ENCODE measurements at regions not wholly inside any gene's neighbourhood (a gene's known extent, or its start where the extent isn't known, plus 50 kb on each side); places are given as distances from the start of the nearest gene placed in this dataset.
"Not testable (repeated sequence)": the region's sequence is repeated elsewhere in the genome, so short reads cannot be mapped to it uniquely, and the experiment has no call there.

- no peak for DNase-seq (ENCODE audit: low read depth in 2 of 2)
Measured at GRCh38 chr21:15472108-15473040, 257.4 kb upstream of the USP25 start.

GRCh38 chr21:15477773-15478172 lies 252.0 kb upstream of the USP25 start:
- not testable (repeated sequence) for DNase-seq (ENCODE audit: low read depth in 2 of 2)

GRCh38 chr21:15480160-15480559 lies 249.6 kb upstream of the USP25 start:
- no peak for DNase-seq (ENCODE audit: low read depth in 2 of 2)

- peak; percentile 57 to 67 for DNase-seq (ENCODE audit: low read depth in 2 of 2)
Measured at GRCh38 chr21:15483138-15483780, 246.5 kb upstream of the USP25 start.

- no peak for DNase-seq (ENCODE audit: low read depth in 2 of 2)
Measured at GRCh38 chr21:15486460-15487195, 243.2 kb upstream of the USP25 start.

- no peak for DNase-seq (ENCODE audit: low read depth in 2 of 2)
Measured at GRCh38 chr21:15487196-15487550, 242.6 kb upstream of the USP25 start.

- DNase-seq (ENCODE audit: low read depth in 2 of 2) = no peak
Measured at GRCh38 chr21:15491100-15491499, 238.7 kb upstream of the USP25 start.

- DNase-seq (ENCODE audit: low read depth in 2 of 2) = no peak
Measured at GRCh38 chr21:15493646-15494045, 236.1 kb upstream of the USP25 start.

GRCh38 chr21:15494481-15494880 lies 235.3 kb upstream of the USP25 start:
- no peak for DNase-seq (ENCODE audit: low read depth in 2 of 2)

- DNase-seq (ENCODE audit: low read depth in 2 of 2) = no peak
Measured at GRCh38 chr21:15495965-15496364, 233.8 kb upstream of the USP25 start.

GRCh38 chr21:15496911-15497310 lies 232.9 kb upstream of the USP25 start:
- no peak for DNase-seq (ENCODE audit: low read depth in 2 of 2)

GRCh38 chr21:15498455-15498854 lies 231.3 kb upstream of the USP25 start:
- no peak for DNase-seq (ENCODE audit: low read depth in 2 of 2)

GRCh38 chr21:15506086-15506485 lies 223.7 kb upstream of the USP25 start:
- no peak for DNase-seq (ENCODE audit: low read depth in 2 of 2)

GRCh38 chr21:15508554-15508953 lies 221.2 kb upstream of the USP25 start:
- DNase-seq (ENCODE audit: low read depth in 2 of 2) = no peak

GRCh38 chr21:15514073-15514946 lies 215.5 kb upstream of the USP25 start:
- DNase-seq (ENCODE audit: low read depth in 2 of 2) = peak; percentile 4

GRCh38 chr21:15515908-15516307 lies 213.9 kb upstream of the USP25 start:
- no peak for DNase-seq (ENCODE audit: low read depth in 2 of 2)

- no peak for DNase-seq (ENCODE audit: low read depth in 2 of 2)
Measured at GRCh38 chr21:15517394-15517793, 212.4 kb upstream of the USP25 start.

- no peak for DNase-seq (ENCODE audit: low read depth in 2 of 2)
Measured at GRCh38 chr21:15520811-15521643, 208.8 kb upstream of the USP25 start.

- DNase-seq (ENCODE audit: low read depth in 2 of 2) = no peak
Measured at GRCh38 chr21:15521644-15522001, 208.2 kb upstream of the USP25 start.

- DNase-seq (ENCODE audit: low read depth in 2 of 2) = no peak
Measured at GRCh38 chr21:15522148-15522547, 207.6 kb upstream of the USP25 start.

- DNase-seq (ENCODE audit: low read depth in 2 of 2) = no peak
Measured at GRCh38 chr21:15524855-15525254, 204.9 kb upstream of the USP25 start.

Data from stimulated activated CD8-positive, alpha-beta memory T cell treated with anti-CD3 and anti-CD28 coated beads, Interleukin-15, amount 100 ng/mL, for 48 hours (primary cell).